Activated naive CD8-positive, alpha-beta T cell treated with anti-CD3 and anti-CD28 coated beads, Interleukin-2, amount 10 ng/mL, durations not matched to agents 7 days and 5 days (primary cell): ENCODE measurements at regions not wholly inside any gene's neighbourhood (a gene's known extent, or its start where the extent isn't known, plus 50 kb on each side); places are given as distances from the start of the nearest gene placed in this dataset.
"Not testable (repeated sequence)": the region's sequence is repeated elsewhere in the genome, so short reads cannot be mapped to it uniquely, and the experiment has no call there.

Experiments
- ATAC-seq: fragments of 150-1000 bp; cut with Tn5 transposase; one replicate; pipeline ENCODE4 v1.10.0; 2021; ENCODE audit warnings: low read depth, moderate library complexity
- POLR2A ChIA-PET: fragments of 350-600 bp; sonication (Branson Sonifier 250); formaldehyde crosslinking; loops from one replicate; lab custom pipeline; 2021; ENCODE audit warnings: antibody characterized with exemption; lab: Charles Lee
- DNase-seq: peaks from one replicate; pipeline ENCODE4 v3.0.0; 2021
- H3K27ac Mint-ChIP-seq: one replicate; pipeline ENCODE4 v1.8.0; 2022; ENCODE audit warnings: mild to moderate bottlenecking, mixed read lengths
- H3K27me3 Mint-ChIP-seq: one replicate; pipeline ENCODE4 v1.8.0; 2022; ENCODE audit warnings: mild to moderate bottlenecking, moderate library complexity, mixed read lengths
- H3K36me3 Mint-ChIP-seq: one replicate; pipeline ENCODE4 v1.8.0; 2021; ENCODE audit warnings: mild to moderate bottlenecking, mixed read lengths
- H3K4me1 Mint-ChIP-seq: one replicate; pipeline ENCODE4 v1.8.0; 2021; ENCODE audit warnings: mixed read lengths
- H3K4me3 Mint-ChIP-seq: one replicate; pipeline ENCODE4 v1.8.0; 2022; ENCODE audit warnings: mild to moderate bottlenecking, moderate library complexity, mixed read lengths
- H3K9me3 Mint-ChIP-seq: one replicate; pipeline ENCODE4 v1.8.0; 2021; ENCODE audit warnings: mixed read lengths

GRCh38 chr2:217601601-217602000 is 401.2 kb downstream of the TNS1 start:
- H3K36me3 Mint-ChIP-seq: no peaks in the 10 kb centered on the region
- DNase-seq (no peak), ATAC-seq (no peak)
- no peaks in the 10 kb centered on the region for H3K9me3 Mint-ChIP-seq
- H3K27me3 Mint-ChIP-seq: peaks cover 2% of the 10 kb centered on the region
- H3K4me1 Mint-ChIP-seq: peaks cover 6% of the 10 kb centered on the region
- H3K4me3 Mint-ChIP-seq: no peak overlapping the region
- H3K27ac Mint-ChIP-seq: no peak overlapping the region
- POLR2A ChIA-PET: no interaction called here

GRCh38 chr2:217599906-217600305 is 402.9 kb downstream of the TNS1 start:
- no peaks in the 10 kb centered on the region for H3K4me1 Mint-ChIP-seq
- DNase-seq (no peak), ATAC-seq (no peak)
- no peak overlapping the region for H3K4me3 Mint-ChIP-seq
- POLR2A ChIA-PET: no interaction called here
- no peaks in the 10 kb centered on the region for H3K9me3 Mint-ChIP-seq
- H3K36me3 Mint-ChIP-seq: no peaks in the 10 kb centered on the region
- H3K27ac Mint-ChIP-seq: no peak overlapping the region
- H3K27me3 Mint-ChIP-seq: peaks cover under 1% of the 10 kb centered on the region

GRCh38 chr2:217597681-217598080 is 405.1 kb downstream of the TNS1 start:
- H3K27ac Mint-ChIP-seq: no peak overlapping the region
- POLR2A ChIA-PET: no interaction called here

GRCh38 chr2:217597145-217597544 is 405.6 kb downstream of the TNS1 start:
- Mint-ChIP-seq H3K27me3 (no peaks in the 10 kb centered on the region), H3K27ac (no peak overlapping the region), H3K36me3 (no peaks in the 10 kb centered on the region), H3K4me3 (no peak overlapping the region), H3K9me3 (no peaks in the 10 kb centered on the region), H3K4me1 (peaks cover 8% of the 10 kb centered on the region)
- POLR2A ChIA-PET: no interaction called here
- ATAC-seq (no peak), DNase-seq (no peak)

More at GRCh38 chr2:217597681-217598080, 405.1 kb downstream of the TNS1 start:
- Mint-ChIP-seq H3K36me3 (no peaks in the 10 kb centered on the region), H3K9me3 (no peaks in the 10 kb centered on the region), H3K4me3 (no peak overlapping the region), H3K4me1 (peaks cover 8% of the 10 kb centered on the region), H3K27me3 (no peaks in the 10 kb centered on the region)
- ATAC-seq (no peak), DNase-seq (no peak)

GRCh38 chr2:217593732-217594131 is 409.1 kb downstream of the TNS1 start:
- Mint-ChIP-seq H3K27me3 (peaks cover 3% of the 10 kb centered on the region), H3K9me3 (peaks cover 3% of the 10 kb centered on the region), H3K4me3 (no peak overlapping the region), H3K4me1 (peaks cover 12% of the 10 kb centered on the region), H3K36me3 (no peaks in the 10 kb centered on the region), H3K27ac (no peak overlapping the region)
- POLR2A ChIA-PET: no interaction called here
- DNase-seq (no peak), ATAC-seq (peak; percentile 14)

GRCh38 chr2:217588266-217588665 is 414.5 kb downstream of the TNS1 start:
- H3K36me3 Mint-ChIP-seq: no peaks in the 10 kb centered on the region
- H3K4me1 Mint-ChIP-seq: peaks cover 4% of the 10 kb centered on the region
- no peak overlapping the region for H3K27ac Mint-ChIP-seq
- peaks cover 3% of the 10 kb centered on the region for H3K9me3 Mint-ChIP-seq
- no peak overlapping the region for H3K4me3 Mint-ChIP-seq
- POLR2A ChIA-PET: no interaction called here
- ATAC-seq (no peak), DNase-seq (no peak)
- peaks cover 8% of the 10 kb centered on the region for H3K27me3 Mint-ChIP-seq

GRCh38 chr2:217585362-217585761 is 417.4 kb downstream of the TNS1 start:
- Mint-ChIP-seq H3K4me1 (peaks cover 4% of the 10 kb centered on the region), H3K27me3 (peaks cover 8% of the 10 kb centered on the region), H3K4me3 (no peak overlapping the region), H3K36me3 (no peaks in the 10 kb centered on the region), H3K27ac (no peak overlapping the region), H3K9me3 (no peaks in the 10 kb centered on the region)
- no peak for ATAC-seq
- no peak for DNase-seq
- POLR2A ChIA-PET: no interaction called here

GRCh38 chr2:217580407-217580806 is 422.4 kb downstream of the TNS1 start:
- DNase-seq, POLR2A ChIA-PET, H3K9me3 Mint-ChIP-seq: not testable (repeated sequence)

GRCh38 chr2:217573571-217573970 is 429.2 kb downstream of the TNS1 start:
- Mint-ChIP-seq H3K27me3 (no peaks in the 10 kb centered on the region), H3K4me3 (no peak overlapping the region), H3K36me3 (peaks cover 3% of the 10 kb centered on the region), H3K4me1 (peaks cover 1% of the 10 kb centered on the region), H3K27ac (no peak overlapping the region), H3K9me3 (peaks cover 6% of the 10 kb centered on the region)
- POLR2A ChIA-PET: interaction anchor here (1.0 kb wide), 1 partner anchor 9 kb away, joined by 3 read pairs; no protein-coding TSS in a partner anchor
- ATAC-seq (no peak), DNase-seq (no peak)

More at GRCh38 chr2:217580407-217580806, 422.4 kb downstream of the TNS1 start:
- H3K27me3 Mint-ChIP-seq, H3K27ac Mint-ChIP-seq, ATAC-seq, H3K36me3 Mint-ChIP-seq, H3K4me1 Mint-ChIP-seq, H3K4me3 Mint-ChIP-seq: not testable (repeated sequence)

- H3K27me3 Mint-ChIP-seq: peaks cover 3% of the 10 kb centered on the region
- H3K9me3 Mint-ChIP-seq: peaks cover 6% of the 10 kb centered on the region
- DNase-seq (no peak), ATAC-seq (no peak)
- H3K36me3 Mint-ChIP-seq: peaks cover 3% of the 10 kb centered on the region
- POLR2A ChIA-PET: no interaction called here
- H3K4me3 Mint-ChIP-seq: no peak overlapping the region
- peaks cover 1% of the 10 kb centered on the region for H3K4me1 Mint-ChIP-seq
- no peak overlapping the region for H3K27ac Mint-ChIP-seq
Observed at GRCh38 chr2:217570394-217570793, 432.4 kb downstream of the TNS1 start.

GRCh38 chr2:217568289-217568971 is 434.4 kb downstream of the TNS1 start:
- peaks cover 5% of the 10 kb centered on the region for H3K27me3 Mint-ChIP-seq
- peaks cover 4% of the 10 kb centered on the region for H3K9me3 Mint-ChIP-seq
- no peak overlapping the region for H3K27ac Mint-ChIP-seq
- H3K36me3 Mint-ChIP-seq: peaks cover 3% of the 10 kb centered on the region
- H3K4me1 Mint-ChIP-seq: peaks cover 1% of the 10 kb centered on the region
- H3K4me3 Mint-ChIP-seq: no peak overlapping the region
- POLR2A ChIA-PET: no interaction called here
- ATAC-seq (no peak), DNase-seq (no peak)

- Mint-ChIP-seq H3K9me3 (peaks cover 10% of the 10 kb centered on the region), H3K27ac (no peak overlapping the region), H3K36me3 (peaks cover 11% of the 10 kb centered on the region), H3K4me1 (no peaks in the 10 kb centered on the region), H3K27me3 (peaks cover 5% of the 10 kb centered on the region), H3K4me3 (no peak overlapping the region)
- ATAC-seq (no peak), DNase-seq (no peak)
- POLR2A ChIA-PET: no interaction called here
Observed at GRCh38 chr2:217563565-217563964, 439.2 kb downstream of the TNS1 start.

GRCh38 chr2:217562871-217563480 is 439.8 kb downstream of the TNS1 start:
- H3K27me3 Mint-ChIP-seq: peaks cover 5% of the 10 kb centered on the region
- no peaks in the 10 kb centered on the region for H3K4me1 Mint-ChIP-seq
- H3K27ac Mint-ChIP-seq: no peak overlapping the region
- POLR2A ChIA-PET: no interaction called here
- DNase-seq: no peak
- peaks cover 11% of the 10 kb centered on the region for H3K36me3 Mint-ChIP-seq
- ATAC-seq: no peak
- peaks cover 10% of the 10 kb centered on the region for H3K9me3 Mint-ChIP-seq
- H3K4me3 Mint-ChIP-seq: no peak overlapping the region

- DNase-seq (no peak), ATAC-seq (no peak)
- POLR2A ChIA-PET: no interaction called here
- no peak overlapping the region for H3K4me3 Mint-ChIP-seq
- no peak overlapping the region for H3K27ac Mint-ChIP-seq
- H3K27me3 Mint-ChIP-seq: no peaks in the 10 kb centered on the region
- H3K9me3 Mint-ChIP-seq: peaks cover 10% of the 10 kb centered on the region
- H3K4me1 Mint-ChIP-seq: peaks cover 9% of the 10 kb centered on the region
- peaks cover 11% of the 10 kb centered on the region for H3K36me3 Mint-ChIP-seq
Observed at GRCh38 chr2:217559084-217559483, 443.7 kb downstream of the TNS1 start.
